22Rv1 (cell line): ENCODE measurements at regions not wholly inside any gene's neighbourhood (a gene's known extent, or its start where the extent isn't known, plus 50 kb on each side); places are given as distances from the start of the nearest gene placed in this dataset.

Experiments used
- CTCF ChIP-seq: fragments of 450-650 bp; IDR thresholded peaks from 2 replicates; pipeline ENCODE4 v1.5.1; 2017; ENCODE audit warnings: mild to moderate bottlenecking
- ZFX ChIP-seq: fragments of 450-650 bp; IDR thresholded peaks from 2 replicates; pipeline ENCODE4 v1.6.1; 2017; ENCODE audit warnings: antibody characterized with exemption, borderline replicate concordance

- no peak for TF ChIP-seq CTCF
- TF ChIP-seq ZFX, result no peak
Observed at GRCh38 chr4:149202117-149202516, 613.5 kb downstream of the IQCM start.
